ENCODE measurements at regions not wholly inside any gene's neighbourhood (a gene's known extent, or its start where the extent isn't known, plus 50 kb on each side); places are given as distances from the start of the nearest gene placed in this dataset.
"Not testable (repeated sequence)": the region's sequence is repeated elsewhere in the genome, so short reads cannot be mapped to it uniquely, and the experiment has no call there.

GRCh38 chr6:137631323-137631722 is 137.1 kb upstream of the OLIG3 start:
- Histone ChIP-seq H4K91ac (ENCODE audit: insufficient read length, low read depth, low read length) (no peak overlapping the region), H3K23ac (ENCODE audit: insufficient read length, low read depth, low read length) (no peak overlapping the region), H3K79me1 (ENCODE audit: insufficient read depth, low read depth, low read length, poor library complexity, severe bottlenecking) (no peaks in the 10 kb centered on the region), H2BK15ac (ENCODE audit: low read depth, low read length) (no peak overlapping the region), H3K9me3 (ENCODE audit: control insufficient read depth, low read depth, low read length) (no peaks in the 10 kb centered on the region), H2BK20ac (ENCODE audit: low read depth, low read length, poor library complexity, severe bottlenecking) (no peak overlapping the region), H2AK5ac (ENCODE audit: insufficient read length, low read length) (no peak overlapping the region), H3K14ac (ENCODE audit: insufficient read depth, low read length) (no peak overlapping the region), H2BK5ac (ENCODE audit: insufficient read length, low read length) (no peak overlapping the region), H3K27me3 (ENCODE audit: insufficient read depth, low read length) (no peaks in the 10 kb centered on the region), H3K4ac (ENCODE audit: low read depth, low read length) (no peak overlapping the region), H4K5ac (ENCODE audit: insufficient read length, low read depth, low read length) (no peak overlapping the region), H3K18ac (ENCODE audit: insufficient read length, low read depth, low read length) (no peak overlapping the region), H2BK12ac (ENCODE audit: insufficient read length, low read depth, low read length) (no peak overlapping the region), H3K4me2 (ENCODE audit: insufficient read depth, insufficient read length, low read length) (no peak overlapping the region), H2BK120ac (ENCODE audit: low read depth, low read length, poor library complexity, severe bottlenecking) (no peak overlapping the region), H2AFZ (ENCODE audit: low read length) (no peak overlapping the region), H4K8ac (replicated peaks; ENCODE audit: insufficient read length, low read depth, low read length) (no peak overlapping the region), H4K20me1 (ENCODE audit: control insufficient read depth, insufficient read depth, insufficient read length) (no peaks in the 10 kb centered on the region), H3T11ph (ENCODE audit: low read length) (no peak overlapping the region), H3K79me2 (ENCODE audit: insufficient read depth, low read length) (no peaks in the 10 kb centered on the region), H3K9ac (ENCODE audit: extremely low read depth, insufficient read length, low read length) (no peak overlapping the region), H3K27ac (ENCODE audit: insufficient read length, low read depth, low read length) (no peak overlapping the region), H3K23me2 (ENCODE audit: insufficient read length, low read depth, low read length, poor library complexity, severe bottlenecking) (no peaks in the 10 kb centered on the region), H3K56ac (ENCODE audit: insufficient read length, low read depth, low read length) (no peak overlapping the region), H3K4me1 (ENCODE audit: insufficient read depth, low read length) (no peaks in the 10 kb centered on the region; the same call in none of the 2 replicates)
- Mint-ChIP-seq H3K4me1 (peaks cover 14 to 15% of the 10 kb centered on the region in 2 experiments), H3K4me3 (no peak overlapping the region), H3K27ac (no peak overlapping the region; a peak in 1 of 7 replicates), H3K36me3 (ENCODE audit: insufficient read depth in 1 of 3, low read depth in 3 of 3) (no peaks in the 10 kb centered on the region), H3K9me3 (no peaks in the 10 kb centered on the region), H3K27me3 (ENCODE audit: low read depth) (no peaks in the 10 kb centered on the region)
- DNase-seq, result no peak
- TF ChIP-seq CTCF (conservative IDR thresholded peaks at IDR 0.05), result no peak
- no CpG with 5 or more reads among the region's 2 CpGs for WGBS (ENCODE audit: extremely low coverage, insufficient read length, low lambda C conversion rate)

- DNase-seq; H2BK5ac ChIP-seq (ENCODE audit: insufficient read length, low read length); H3K27me3 ChIP-seq (ENCODE audit: insufficient read depth, low read length); H3K79me1 ChIP-seq (ENCODE audit: insufficient read depth, low read depth, low read length, poor library complexity, severe bottlenecking); H4K91ac ChIP-seq (ENCODE audit: insufficient read length, low read depth, low read length); H3K4me2 ChIP-seq (ENCODE audit: insufficient read depth, insufficient read length, low read length); H3K18ac ChIP-seq (ENCODE audit: insufficient read length, low read depth, low read length); H3T11ph ChIP-seq (ENCODE audit: low read length); H3K4ac ChIP-seq (ENCODE audit: low read depth, low read length); H3K9me3 Mint-ChIP-seq; H3K23me2 ChIP-seq (ENCODE audit: insufficient read length, low read depth, low read length, poor library complexity, severe bottlenecking); H2AFZ ChIP-seq (ENCODE audit: low read length); H3K56ac ChIP-seq (ENCODE audit: insufficient read length, low read depth, low read length); H3K27me3 Mint-ChIP-seq (ENCODE audit: low read depth); H4K5ac ChIP-seq (ENCODE audit: insufficient read length, low read depth, low read length); H3K9me3 ChIP-seq (ENCODE audit: control insufficient read depth, low read depth, low read length); H3K4me1 ChIP-seq (ENCODE audit: insufficient read depth, low read length); H3K14ac ChIP-seq (ENCODE audit: insufficient read depth, low read length); H2BK15ac ChIP-seq (ENCODE audit: low read depth, low read length); H2BK12ac ChIP-seq (ENCODE audit: insufficient read length, low read depth, low read length); H3K36me3 Mint-ChIP-seq (ENCODE audit: insufficient read depth in 1 of 3, low read depth in 3 of 3); H2AK5ac ChIP-seq (ENCODE audit: insufficient read length, low read length); H4K20me1 ChIP-seq (ENCODE audit: control insufficient read depth, insufficient read depth, insufficient read length); H3K4me3 Mint-ChIP-seq; H2BK120ac ChIP-seq (ENCODE audit: low read depth, low read length, poor library complexity, severe bottlenecking); H3K79me2 ChIP-seq (ENCODE audit: insufficient read depth, low read length); H3K9ac ChIP-seq (ENCODE audit: extremely low read depth, insufficient read length, low read length); H3K27ac Mint-ChIP-seq; H4K8ac ChIP-seq (replicated peaks; ENCODE audit: insufficient read length, low read depth, low read length); H3K23ac ChIP-seq (ENCODE audit: insufficient read length, low read depth, low read length); H2BK20ac ChIP-seq (ENCODE audit: low read depth, low read length, poor library complexity, severe bottlenecking); H3K27ac ChIP-seq (ENCODE audit: insufficient read length, low read depth, low read length): not testable (repeated sequence)
- peaks cover 14 to 15% of the 10 kb centered on the region in 2 experiments for H3K4me1 Mint-ChIP-seq
- no CpG with 5 or more reads among the region's 9 CpGs for WGBS (ENCODE audit: extremely low coverage, insufficient read length, low lambda C conversion rate)
Observed at GRCh38 chr6:137634177-137634576, 140.0 kb upstream of the OLIG3 start.

All from H9 (cell line).